Fibroblast of mammary gland (primary cell): ENCODE measurements at regions not wholly inside any gene's neighbourhood (a gene's known extent, or its start where the extent isn't known, plus 50 kb on each side); places are given as distances from the start of the nearest gene placed in this dataset.

Experiments
- DNase-seq: peaks from one replicate; pipeline ENCODE4 v3.0.0-alpha.2; 2010; ENCODE audit warnings: low read depth
- H3K4me3 ChIP-seq: 2 replicates; pipeline ENCODE4 v1.5.1; 2011; ENCODE audit warnings: low read depth, mild to moderate bottlenecking, low read length, moderate library complexity; ENCODE audit not compliant: control insufficient read depth
- TF ChIP-seq, protein P1 (sequence below): conservative IDR thresholded peaks from 2 replicates; pipeline ENCODE4 v1.5.1; 2011; ENCODE audit warnings: low read depth, low read length, inconsistent platforms; ENCODE audit not compliant: control insufficient read depth, insufficient read depth

DNA sequence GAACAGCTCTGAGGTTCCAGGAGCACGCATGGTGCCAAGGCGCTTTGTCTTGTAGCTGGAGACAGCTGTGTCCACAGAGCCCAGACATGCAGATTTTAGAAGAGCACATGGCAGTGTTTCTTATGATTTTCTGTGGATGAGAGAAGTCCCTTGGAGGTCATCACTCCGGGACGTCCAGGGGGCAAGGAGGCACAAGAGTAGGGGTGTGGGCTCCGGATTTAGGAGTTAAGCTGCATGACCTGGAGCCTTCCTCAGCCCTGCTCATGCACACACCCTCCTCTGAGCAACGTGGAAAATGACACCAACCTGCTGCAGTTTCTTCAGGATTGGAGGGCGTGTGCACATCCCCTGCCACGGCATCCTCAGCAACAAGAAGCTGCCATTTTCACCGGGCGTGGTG is 1286.7 kb downstream of the TBC1D22A start:
- DNase-seq = no peak
- TF ChIP-seq, protein P1, sequence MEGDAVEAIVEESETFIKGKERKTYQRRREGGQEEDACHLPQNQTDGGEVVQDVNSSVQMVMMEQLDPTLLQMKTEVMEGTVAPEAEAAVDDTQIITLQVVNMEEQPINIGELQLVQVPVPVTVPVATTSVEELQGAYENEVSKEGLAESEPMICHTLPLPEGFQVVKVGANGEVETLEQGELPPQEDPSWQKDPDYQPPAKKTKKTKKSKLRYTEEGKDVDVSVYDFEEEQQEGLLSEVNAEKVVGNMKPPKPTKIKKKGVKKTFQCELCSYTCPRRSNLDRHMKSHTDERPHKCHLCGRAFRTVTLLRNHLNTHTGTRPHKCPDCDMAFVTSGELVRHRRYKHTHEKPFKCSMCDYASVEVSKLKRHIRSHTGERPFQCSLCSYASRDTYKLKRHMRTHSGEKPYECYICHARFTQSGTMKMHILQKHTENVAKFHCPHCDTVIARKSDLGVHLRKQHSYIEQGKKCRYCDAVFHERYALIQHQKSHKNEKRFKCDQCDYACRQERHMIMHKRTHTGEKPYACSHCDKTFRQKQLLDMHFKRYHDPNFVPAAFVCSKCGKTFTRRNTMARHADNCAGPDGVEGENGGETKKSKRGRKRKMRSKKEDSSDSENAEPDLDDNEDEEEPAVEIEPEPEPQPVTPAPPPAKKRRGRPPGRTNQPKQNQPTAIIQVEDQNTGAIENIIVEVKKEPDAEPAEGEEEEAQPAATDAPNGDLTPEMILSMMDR = no peak
- H3K4me3 ChIP-seq = no peak overlapping the region

DNA sequence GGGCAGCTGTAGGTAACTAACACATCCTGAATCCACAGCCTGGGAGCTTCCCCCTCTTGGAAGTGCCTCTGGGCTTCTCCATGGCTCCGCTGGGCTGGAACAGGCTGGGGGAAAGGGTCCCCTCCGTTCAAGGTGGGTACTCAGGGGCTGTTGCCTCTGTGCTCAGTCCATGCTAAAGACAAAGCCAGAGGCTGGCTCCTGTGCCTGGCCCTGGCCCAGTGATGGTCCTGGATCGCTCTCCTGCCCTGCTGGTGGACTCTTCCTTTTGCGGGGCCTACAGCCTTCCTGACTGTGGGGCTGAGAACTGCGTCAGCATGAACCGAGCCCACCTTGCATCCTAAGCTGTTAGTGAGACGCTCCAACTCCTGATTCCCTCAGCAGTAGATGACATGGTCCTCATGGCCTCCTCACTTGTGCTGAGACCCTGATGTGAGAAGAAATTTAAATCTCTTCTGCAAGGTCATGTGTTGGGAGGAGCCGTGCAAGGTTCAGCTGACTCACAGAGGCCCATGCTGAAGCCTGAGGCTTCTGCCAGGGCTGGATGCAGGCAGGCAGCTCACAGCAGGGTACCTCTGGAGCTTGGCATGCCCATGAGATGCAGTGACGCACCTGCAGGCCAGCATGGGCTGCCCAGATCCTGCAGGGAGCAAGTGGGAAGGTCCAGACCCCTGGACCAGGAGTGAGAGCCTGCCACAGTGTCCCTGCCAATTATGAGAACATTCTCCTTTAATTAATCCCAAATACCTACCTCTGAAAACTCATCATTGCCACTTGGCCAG is 1285.5 kb downstream of the TBC1D22A start:
- TF ChIP-seq, protein P1 = no peak
- no peak for DNase-seq
- no peak overlapping the region for H3K4me3 ChIP-seq

DNA sequence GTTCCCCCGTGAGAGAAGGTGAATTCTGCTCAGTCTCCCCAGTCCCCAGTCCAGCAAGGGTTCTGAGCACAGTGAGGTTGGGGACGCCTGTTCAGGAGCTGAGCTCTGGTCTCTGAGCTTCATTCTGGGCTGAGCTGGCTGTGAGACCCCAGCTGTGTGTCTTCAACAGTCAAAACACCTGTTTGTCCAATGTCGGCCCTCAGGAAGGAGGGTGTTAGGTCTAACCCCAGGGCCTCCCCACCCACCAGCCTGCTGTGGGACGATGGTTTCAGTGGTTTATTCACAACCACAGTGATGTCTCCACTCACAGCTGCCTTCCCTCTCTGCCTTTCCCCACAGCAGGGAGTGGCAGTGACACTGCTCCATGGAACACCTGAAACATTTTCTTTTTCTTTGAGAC is 1282.9 kb downstream of the TBC1D22A start:
- TF ChIP-seq, protein P1 = no peak
- no peak for DNase-seq
- no peak overlapping the region for H3K4me3 ChIP-seq

DNA sequence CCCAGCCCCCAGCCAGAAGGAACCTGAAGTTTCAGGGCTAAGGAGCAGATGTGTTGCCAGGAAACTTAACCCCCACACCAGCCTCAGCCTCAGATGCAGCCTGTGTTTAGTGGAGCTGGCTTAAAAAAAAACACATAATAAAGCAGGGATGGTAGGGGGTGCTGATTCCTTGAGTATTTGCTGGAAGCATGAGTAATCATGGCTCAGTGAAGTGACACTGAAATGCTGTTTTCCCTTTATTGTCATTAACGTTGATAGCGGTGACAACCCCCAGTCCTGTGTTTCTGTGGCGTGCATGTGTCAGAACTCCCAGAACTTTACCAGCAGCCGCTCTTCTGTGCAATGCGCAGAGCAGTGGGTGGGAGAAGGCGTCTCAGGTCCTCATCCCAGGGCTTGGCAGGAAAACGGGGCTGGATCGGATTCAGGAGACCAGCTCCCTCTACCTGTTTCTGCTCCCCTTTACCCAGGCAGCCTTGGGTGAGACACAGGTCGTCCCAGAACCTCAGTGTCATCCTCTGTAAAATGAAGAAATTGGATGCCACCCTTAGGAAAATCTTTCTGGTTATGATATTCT is 1282.1 kb downstream of the TBC1D22A start:
- DNase-seq = no peak
- TF ChIP-seq, protein P1 = no peak
- no peak overlapping the region for H3K4me3 ChIP-seq

DNA sequence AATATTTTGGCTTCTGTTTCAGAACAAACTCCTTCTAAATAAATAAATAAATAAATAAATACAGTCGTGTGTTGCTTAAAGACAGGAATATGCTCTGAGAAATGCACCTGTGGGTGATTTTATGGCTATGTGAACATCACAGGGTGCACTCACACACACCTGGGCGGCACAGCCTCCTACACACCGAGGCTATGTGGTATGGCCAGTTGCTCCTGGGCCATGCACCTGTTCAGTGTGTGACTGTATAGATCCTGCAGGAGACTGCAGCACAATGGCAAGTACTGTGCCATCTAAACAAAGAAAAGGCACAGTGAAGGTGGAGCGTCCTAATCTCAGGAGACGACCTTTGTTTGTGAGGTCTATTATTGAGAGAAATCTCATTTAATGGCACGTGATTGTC is 1281.1 kb downstream of the TBC1D22A start:
- TF ChIP-seq, protein P1 = no peak
- no peak for DNase-seq
- no peak overlapping the region for H3K4me3 ChIP-seq

DNA sequence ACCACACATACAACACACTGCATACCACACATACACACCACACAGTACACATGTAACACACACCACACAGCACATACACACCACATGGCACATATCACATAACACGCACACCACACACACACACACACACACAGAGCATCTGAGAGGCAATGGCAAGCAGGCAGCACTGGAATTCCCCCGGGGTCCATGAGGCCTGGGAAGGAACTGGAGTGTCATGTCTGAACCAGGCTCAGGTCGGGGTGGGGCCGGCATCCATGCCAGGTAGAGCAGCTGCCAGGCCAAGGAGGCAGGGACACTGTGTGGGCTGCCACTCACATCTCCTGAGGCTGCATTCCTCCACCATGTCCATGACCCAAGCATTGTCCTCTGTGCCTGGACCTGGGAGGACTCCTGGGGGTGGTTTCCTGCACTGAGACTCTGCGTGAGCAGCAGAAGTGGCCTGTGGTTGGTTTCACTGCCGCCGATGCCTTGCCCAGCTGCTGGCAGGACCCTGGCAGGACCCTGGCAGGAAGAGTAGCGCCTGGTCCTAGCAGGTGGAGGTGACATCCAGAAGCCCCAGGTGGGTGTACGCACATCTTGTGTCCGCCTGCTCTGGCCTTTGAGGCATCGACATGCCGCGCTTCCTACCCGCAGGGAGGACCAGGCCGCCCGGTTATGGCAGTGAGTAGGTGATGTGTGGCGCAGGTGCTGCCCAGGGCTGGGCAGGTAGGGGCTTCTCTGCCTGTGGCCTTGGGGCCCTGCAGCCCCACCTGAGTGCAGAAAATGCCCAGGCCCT is 1280.4 kb downstream of the TBC1D22A start:
- DNase-seq = no peak
- H3K4me3 ChIP-seq = no peak overlapping the region
- TF ChIP-seq, protein P1 = no peak
